K562 (cell line): ENCODE measurements at regions not wholly inside any gene's neighbourhood (a gene's known extent, or its start where the extent isn't known, plus 50 kb on each side); places are given as distances from the start of the nearest gene placed in this dataset.

Experiments used
- ATAC-seq: fragments of 200-7000 bp; cut with Tn5 transposase; 3 replicates; pipeline ENCODE4 v1.9.1; 2020; ENCODE audit warnings: moderate library complexity
- BruUV-seq: library from RNA; stranded (reverse); fragments of 400-500 nt; replicated peaks from 2 replicates; lab custom pipeline; 2021; lab: Mats Ljungman, UMichigan
- CTCF ChIA-PET: fragments of 300-600 bp; formaldehyde crosslinking; extraction: SDS; loops from one replicate; lab custom pipeline; 2021; ENCODE audit warnings: low intra/inter-chr PET ratio; lab: Yijun Ruan, JAX
- POLR2A ChIA-PET: fragments of 300-600, 350-650 bp; sonication (Branson Sonifier 250); formaldehyde crosslinking; extraction: SDS; loops from one replicate; lab custom pipeline; 2021; ENCODE audit warnings: antibody characterized with exemption, inconsistent platforms; lab: Yijun Ruan, JAX
- DNase-seq, 4 experiments: peaks; one replicate each; pipeline versions ENCODE4 v3.0.0 to v3.0.0-alpha.2; 2011 to 2018; ENCODE audit warnings: low spot score in 3 of 4, mixed read lengths in 3 of 4; ENCODE audit errors: extremely low read depth in 1 of 4
- FAIRE-seq: peaks from 2 replicates; lab custom pipeline; 2011; peaks lifted over from hg19 to GRCh38; lab: Jason Lieb, UNC
- H2AFZ ChIP-seq: 2 replicates; pipeline ENCODE4 v1.6.0; 2011; ENCODE audit warnings: low read depth, low read length, control low read depth, inconsistent platforms
- H3K27ac ChIP-seq: fragments of 200-600 bp; 3 replicates; pipeline ENCODE4 v1.8.0; 2011; ENCODE audit warnings: low read depth, mild to moderate bottlenecking, control low read depth, inconsistent platforms, low read length, moderate library complexity, mixed read lengths; ENCODE audit errors: extremely low read depth
- H3K27me3 ChIP-seq, 2 experiments: fragments of 300-600 bp in 1 of 2; 2 replicates in 1 of 2; 3 replicates in 1 of 2; pipeline versions ENCODE4 v1.6.0 to v1.8.0; 2011; ENCODE audit warnings: inconsistent platforms in 2 of 2, low read length in 2 of 2, mild to moderate bottlenecking in 1 of 2, mixed read lengths in 1 of 2, moderate library complexity in 1 of 2; ENCODE audit not compliant: control insufficient read depth in 2 of 2, insufficient read depth in 2 of 2
- H3K36me3 ChIP-seq: fragments of 300-600 bp; 3 replicates; pipeline ENCODE4 v1.8.0; 2011; ENCODE audit warnings: mild to moderate bottlenecking, low read length, inconsistent platforms; ENCODE audit not compliant: control insufficient read depth, insufficient read depth
- H3K4me1 ChIP-seq, 2 experiments: fragments of 200-600 bp in 1 of 2; replicated peaks in 1 of 2; 2 replicates in 1 of 2; 3 replicates in 1 of 2; pipeline versions ENCODE4 v1.5.1 to v1.8.0; 2011; ENCODE audit warnings: inconsistent platforms in 2 of 2, low read length in 2 of 2, mild to moderate bottlenecking in 1 of 2, mixed read lengths in 1 of 2, moderate library complexity in 1 of 2; ENCODE audit not compliant: control insufficient read depth in 2 of 2, insufficient read depth in 2 of 2
- H3K4me2 ChIP-seq: 2 replicates; pipeline ENCODE4 v1.6.1; 2011; ENCODE audit warnings: low read length, control low read depth, inconsistent platforms, mixed read lengths; ENCODE audit not compliant: insufficient read depth
- H3K4me3 ChIP-seq: fragments of 200-600 bp; sonication (generic), shearing (Covaris generic); 2 replicates; pipeline ENCODE4 v1.5.1; 2016; ENCODE audit warnings: control low read depth, inconsistent platforms
- H3K79me2 ChIP-seq: fragments of 200-600 bp; 3 replicates; pipeline ENCODE4 v1.8.0; 2011; ENCODE audit warnings: low read length, inconsistent platforms; ENCODE audit not compliant: control insufficient read depth, insufficient read depth
- H3K9ac ChIP-seq, 2 experiments: 2 replicates each; pipeline versions ENCODE4 v1.6.0 to v1.6.1; 2011; ENCODE audit warnings: low read depth in 2 of 2, low read length in 2 of 2, control low read depth in 1 of 2, inconsistent platforms in 1 of 2, mild to moderate bottlenecking in 1 of 2, mixed read lengths in 1 of 2; ENCODE audit not compliant: insufficient read depth in 1 of 2
- H3K9me1 ChIP-seq: one replicate; pipeline ENCODE4 v1.6.0; 2011; ENCODE audit warnings: inconsistent platforms, mild to moderate bottlenecking, low read length, moderate library complexity; ENCODE audit not compliant: control insufficient read depth, insufficient read depth
- H3K9me3 ChIP-seq: replicated peaks from 2 replicates; pipeline ENCODE4 v1.5.1; 2011; ENCODE audit warnings: low read depth, low read length, inconsistent platforms; ENCODE audit not compliant: control insufficient read depth, insufficient read depth
- H4K20me1 ChIP-seq: replicated peaks from 2 replicates; pipeline ENCODE4 v1.6.1; 2011; ENCODE audit warnings: low read length, inconsistent platforms, mixed read lengths; ENCODE audit not compliant: control insufficient read depth, insufficient read depth
- ETS2 ChIP-seq: IDR thresholded peaks from 2 replicates; pipeline ENCODE4 v1.6.1; 2016; ENCODE audit warnings: borderline replicate concordance, missing genetic modification characterization, mild to moderate bottlenecking, moderate library complexity, missing compliant biosample characterization; ENCODE audit not compliant: poor library complexity, severe bottlenecking
- RFX1 ChIP-seq: fragments of 450-650 bp; IDR thresholded peaks from 2 replicates; pipeline ENCODE4 v1.6.1; 2016; ENCODE audit warnings: mild to moderate bottlenecking, moderate library complexity
- SPI1 ChIP-seq: IDR thresholded peaks from 2 replicates; pipeline ENCODE4 v1.6.1; 2011; ENCODE audit warnings: low read depth, low read length, control low read depth, borderline replicate concordance
- XRCC3 ChIP-seq: fragments of 450-650 bp; IDR thresholded peaks from 2 replicates; pipeline ENCODE4 v1.6.1; 2017; ENCODE audit warnings: mild to moderate bottlenecking, moderate library complexity
- whole genome bisulfite sequencing: fragments of 100-300 bp; shearing (Covaris generic); methylation state at CpG from one replicate; pipeline ENCODE4 v1.1.6; 2016; ENCODE audit warnings: low coverage, mixed read lengths; ENCODE audit not compliant: insufficient coverage; ENCODE audit errors: missing lambda C conversion rate; 5-methylcytosine and 5-hydroxymethylcytosine counted together
- in situ Hi-C: fragments of 300-500 bp; cut with MboI; formaldehyde crosslinking; loops from 4 replicates; pipeline ENCODE4 v1.15.0; 2018; ENCODE audit warnings: inconsistent platforms, mixed read lengths
- intact Hi-C: fragments of 100-400 bp; cut with micrococcal nuclease; formaldehyde crosslinking; loops from 2 replicates; pipeline ENCODE4 v1.14.2; 2022

DNA sequence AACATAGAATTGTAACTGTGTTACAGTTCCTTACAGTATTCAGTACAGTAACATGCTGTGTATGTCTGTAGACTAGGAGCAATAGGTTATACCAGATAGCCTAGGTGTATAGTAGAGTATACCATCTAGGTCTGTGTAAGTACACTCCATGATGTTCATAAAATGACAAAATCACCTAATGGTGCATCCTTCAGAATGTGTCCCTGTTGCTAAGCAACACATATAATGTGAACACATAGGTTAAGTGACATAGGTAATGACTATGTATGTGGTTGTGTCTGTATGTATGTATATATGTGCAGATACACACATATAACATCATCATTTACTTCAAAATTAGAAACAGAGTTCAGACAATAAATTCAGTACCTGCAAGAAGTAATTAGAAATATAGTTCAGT lies 146.8 kb upstream of the GAP43 start:
- no peak for TF ChIP-seq XRCC3
- peak; percentile 47 for TF ChIP-seq RFX1
- H3K36me3 ChIP-seq: no peaks in the 10 kb centered on the region
- no peak overlapping the region for H3K4me2 ChIP-seq
- no peak overlapping the region for H3K9ac ChIP-seq
- no TSS peak for BruUV-seq
- ChIA-PET CTCF (no interaction called here), POLR2A (no interaction called here)
- H3K9me3 ChIP-seq: no peaks in the 10 kb centered on the region
- H3K79me2 ChIP-seq: no peaks in the 10 kb centered on the region
- intact Hi-C loops (no loop called here), in situ Hi-C loops (no loop called here)
- ATAC-seq: no peak
- no peak overlapping the region for H3K27ac ChIP-seq
- H3K9me1 ChIP-seq: no peaks in the 10 kb centered on the region
- no peaks in the 10 kb centered on the region for H3K4me1 ChIP-seq
- H4K20me1 ChIP-seq: no peaks in the 10 kb centered on the region
- no peak overlapping the region for H2AFZ ChIP-seq
- FAIRE-seq: no peak
- H3K27me3 ChIP-seq: no peaks in the 10 kb centered on the region
- no peak for DNase-seq
- no peak overlapping the region for H3K4me3 ChIP-seq

DNA sequence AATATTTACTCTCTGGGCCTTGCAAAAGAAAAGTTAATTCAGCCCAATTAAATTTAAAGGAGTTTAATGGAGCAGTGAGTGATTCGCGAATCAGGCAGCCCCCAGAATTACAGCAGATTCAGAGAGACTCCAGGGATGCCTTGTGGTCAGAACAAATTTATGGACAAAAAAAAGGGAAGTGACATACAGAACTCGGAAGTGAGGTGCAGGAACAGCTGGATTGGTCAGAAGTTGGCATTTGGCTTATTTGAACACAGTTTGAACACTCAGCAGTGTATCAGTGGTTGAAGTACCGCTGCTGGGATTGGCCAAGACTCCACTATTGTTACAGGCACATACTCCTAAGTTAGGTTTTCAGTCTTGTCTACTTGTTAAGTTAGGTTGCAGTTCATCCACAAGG lies 145.0 kb upstream of the GAP43 start:
- DNase-seq: no peak
- POLR2A ChIA-PET: no interaction called here
- FAIRE-seq: no peak
- no peaks in the 10 kb centered on the region for H3K9me3 ChIP-seq
- 3% methylated on average over 4 of the region's 4 CpGs for WGBS
- no peaks in the 10 kb centered on the region for H3K79me2 ChIP-seq
- no peak for ATAC-seq
- H3K9me1 ChIP-seq: no peaks in the 10 kb centered on the region
- H4K20me1 ChIP-seq: no peaks in the 10 kb centered on the region
- H2AFZ ChIP-seq: no peak overlapping the region
- intact Hi-C loops (no loop called here), in situ Hi-C loops (no loop called here)
- CTCF ChIA-PET: no interaction called here
- H3K4me1 ChIP-seq: no peaks in the 10 kb centered on the region
- BruUV-seq: no TSS peak
- no peak overlapping the region for H3K4me3 ChIP-seq
- H3K36me3 ChIP-seq: no peaks in the 10 kb centered on the region
- no peak overlapping the region for H3K9ac ChIP-seq
- no peak overlapping the region for H3K4me2 ChIP-seq
- TF ChIP-seq ETS2 (no peak), SPI1 (peak; percentile 78)
- H3K27me3 ChIP-seq: no peaks in the 10 kb centered on the region
- H3K27ac ChIP-seq: no peak overlapping the region
